Neural progenitor cell (in vitro differentiated cells): ENCODE measurements at regions not wholly inside any gene's neighbourhood (a gene's known extent, or its start where the extent isn't known, plus 50 kb on each side); places are given as distances from the start of the nearest gene placed in this dataset.

Source experiments
- DNase-seq: peaks from one replicate; pipeline ENCODE4 v3.0.0-alpha.2; 2016; ENCODE audit warnings: low spot score
- H2AFZ ChIP-seq: fragments of 200-600 bp; sonication (generic); replicated peaks from 2 replicates; pipeline ENCODE4 v1.6.1; 2016; ENCODE audit warnings: antibody characterized with exemption
- H3F3A ChIP-seq: fragments of 200-600 bp; sonication (generic); 2 replicates; pipeline ENCODE4 v1.6.1; 2016; ENCODE audit warnings: antibody characterized with exemption, low read depth
- H3K27ac ChIP-seq: fragments of 200-600 bp; sonication (generic); 2 replicates; pipeline ENCODE4 v1.5.1; 2016; ENCODE audit warnings: mild to moderate bottlenecking
- H3K27me3 ChIP-seq: fragments of 200-600 bp; sonication (generic); 2 replicates; pipeline ENCODE4 v1.6.1; 2016; ENCODE audit warnings: mild to moderate bottlenecking, moderate library complexity
- H3K36me3 ChIP-seq: fragments of 200-600 bp; sonication (generic); 2 replicates; pipeline ENCODE4 v1.5.1; 2016
- H3K4me1 ChIP-seq: fragments of 200-600 bp; sonication (generic); 2 replicates; pipeline ENCODE4 v1.6.1; 2016; ENCODE audit warnings: mixed run types
- H3K4me2 ChIP-seq: fragments of 200-600 bp; sonication (generic); 2 replicates; pipeline ENCODE4 v1.6.1; 2016
- H3K4me3 ChIP-seq: fragments of 200-600 bp; sonication (generic); 2 replicates; pipeline ENCODE4 v1.5.1; 2016
- H3K79me2 ChIP-seq: fragments of 200-600 bp; sonication (generic); 2 replicates; pipeline ENCODE4 v1.6.1; 2016; ENCODE audit warnings: low read depth
- H3K9ac ChIP-seq: fragments of 200-600 bp; sonication (generic); 2 replicates; pipeline ENCODE4 v1.6.1; 2016
- H3K9me3 ChIP-seq: fragments of 200-600 bp; sonication (generic); 2 replicates; pipeline ENCODE4 v1.5.1; 2016; ENCODE audit warnings: low read depth
- H4K20me1 ChIP-seq: fragments of 200-600 bp; sonication (generic); 2 replicates; pipeline ENCODE4 v1.6.1; 2016; ENCODE audit warnings: low read depth
- H3K27ac Mint-ChIP-seq: 3 replicates; pipeline ENCODE4 v1.8.0; 2021; ENCODE audit warnings: mixed read lengths
- H3K27me3 Mint-ChIP-seq: 2 replicates; pipeline ENCODE4 v1.8.0; 2022; ENCODE audit warnings: low read depth, mild to moderate bottlenecking, inconsistent platforms, moderate library complexity, mixed read lengths; ENCODE audit not compliant: insufficient read depth
- H3K36me3 Mint-ChIP-seq: 3 replicates; pipeline ENCODE4 v1.8.0; 2021; ENCODE audit warnings: mixed read lengths
- H3K4me1 Mint-ChIP-seq: 3 replicates; pipeline ENCODE4 v1.8.0; 2021; ENCODE audit warnings: mixed read lengths
- H3K4me3 Mint-ChIP-seq: 3 replicates; pipeline ENCODE4 v1.8.0; 2021; ENCODE audit warnings: mild to moderate bottlenecking, moderate library complexity, mixed read lengths
- H3K9me3 Mint-ChIP-seq: 3 replicates; pipeline ENCODE4 v1.8.0; 2020; ENCODE audit warnings: mixed read lengths
- EZH2 ChIP-seq: fragments of 200-600 bp; sonication (generic); IDR thresholded peaks from 2 replicates; pipeline ENCODE4 v1.6.1; 2017; ENCODE audit warnings: antibody characterized with exemption, mild to moderate bottlenecking, moderate library complexity
- EZH2phosphoT487 ChIP-seq: fragments of 200-600 bp; sonication (generic); IDR thresholded peaks from 2 replicates; pipeline ENCODE4 v1.6.1; 2017; ENCODE audit warnings: antibody characterized with exemption
- TF ChIP-seq, protein P1 (sequence below): fragments of 200-600 bp; sonication (generic); IDR thresholded peaks from 2 replicates; pipeline ENCODE4 v1.5.1; 2017; ENCODE audit warnings: antibody characterized with exemption, mild to moderate bottlenecking

DNA sequence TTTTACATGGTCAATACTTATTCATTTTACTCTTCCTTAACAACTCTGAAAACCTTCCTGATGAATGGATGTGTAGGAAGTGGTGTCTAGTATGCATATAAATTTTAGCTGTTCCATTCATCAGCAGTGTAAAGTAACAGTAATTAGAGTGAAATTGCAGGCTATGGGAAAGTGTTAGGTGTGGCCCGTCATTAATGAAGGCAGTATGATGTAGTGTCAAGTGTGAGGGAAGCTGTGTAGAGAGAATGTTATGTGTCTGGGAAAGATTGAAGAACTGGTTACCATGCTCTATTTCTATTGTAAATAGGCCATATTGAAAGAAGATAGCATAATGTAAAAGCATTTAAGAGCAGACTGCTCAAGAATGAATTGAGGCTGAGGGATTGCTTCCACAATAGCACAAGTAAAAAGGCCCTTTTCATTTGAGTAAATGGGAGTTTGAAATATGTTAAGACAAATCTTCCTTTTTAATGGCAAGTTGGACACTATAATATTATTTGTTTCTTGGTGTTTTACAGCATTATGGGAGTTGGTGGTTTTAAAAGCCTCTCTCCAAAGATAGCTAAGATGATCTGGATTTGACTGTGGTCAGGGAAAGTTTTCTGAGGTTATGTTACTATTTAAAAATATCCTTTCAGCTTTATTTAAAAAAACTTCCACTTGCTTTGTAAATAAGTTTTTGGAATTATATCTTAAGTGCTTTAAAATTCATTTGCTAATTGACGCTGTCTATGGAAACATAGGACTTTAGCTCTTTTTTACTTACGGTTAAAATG, 401.0 kb upstream of the ZEB2 start:
- no peak overlapping the region for H3K9ac ChIP-seq
- no peak overlapping the region for H3K27ac ChIP-seq
- H3K4me3 Mint-ChIP-seq = no peak overlapping the region
- no peak overlapping the region for H3K27ac Mint-ChIP-seq
- H4K20me1 ChIP-seq = no peaks in the 10 kb centered on the region
- no peak overlapping the region for H2AFZ ChIP-seq
- no peaks in the 10 kb centered on the region for H3K79me2 ChIP-seq
- DNase-seq = no peak
- no peaks in the 10 kb centered on the region for H3K9me3 ChIP-seq
- no peaks in the 10 kb centered on the region for H3K4me1 ChIP-seq
- H3K36me3 Mint-ChIP-seq = no peaks in the 10 kb centered on the region
- H3K9me3 Mint-ChIP-seq = peaks cover 6% of the 10 kb centered on the region
- no peak overlapping the region for H3K4me3 ChIP-seq
- H3K4me2 ChIP-seq = no peak overlapping the region
- no peaks in the 10 kb centered on the region for H3K4me1 Mint-ChIP-seq
- no peaks in the 10 kb centered on the region for H3K27me3 Mint-ChIP-seq
- no peaks in the 10 kb centered on the region for H3K27me3 ChIP-seq
- H3K36me3 ChIP-seq = no peaks in the 10 kb centered on the region
- H3F3A ChIP-seq = no peaks in the 10 kb centered on the region
- TF ChIP-seq, protein P1, sequence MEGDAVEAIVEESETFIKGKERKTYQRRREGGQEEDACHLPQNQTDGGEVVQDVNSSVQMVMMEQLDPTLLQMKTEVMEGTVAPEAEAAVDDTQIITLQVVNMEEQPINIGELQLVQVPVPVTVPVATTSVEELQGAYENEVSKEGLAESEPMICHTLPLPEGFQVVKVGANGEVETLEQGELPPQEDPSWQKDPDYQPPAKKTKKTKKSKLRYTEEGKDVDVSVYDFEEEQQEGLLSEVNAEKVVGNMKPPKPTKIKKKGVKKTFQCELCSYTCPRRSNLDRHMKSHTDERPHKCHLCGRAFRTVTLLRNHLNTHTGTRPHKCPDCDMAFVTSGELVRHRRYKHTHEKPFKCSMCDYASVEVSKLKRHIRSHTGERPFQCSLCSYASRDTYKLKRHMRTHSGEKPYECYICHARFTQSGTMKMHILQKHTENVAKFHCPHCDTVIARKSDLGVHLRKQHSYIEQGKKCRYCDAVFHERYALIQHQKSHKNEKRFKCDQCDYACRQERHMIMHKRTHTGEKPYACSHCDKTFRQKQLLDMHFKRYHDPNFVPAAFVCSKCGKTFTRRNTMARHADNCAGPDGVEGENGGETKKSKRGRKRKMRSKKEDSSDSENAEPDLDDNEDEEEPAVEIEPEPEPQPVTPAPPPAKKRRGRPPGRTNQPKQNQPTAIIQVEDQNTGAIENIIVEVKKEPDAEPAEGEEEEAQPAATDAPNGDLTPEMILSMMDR = no peak
- no peak for TF ChIP-seq EZH2
- no peak for TF ChIP-seq EZH2phosphoT487

DNA sequence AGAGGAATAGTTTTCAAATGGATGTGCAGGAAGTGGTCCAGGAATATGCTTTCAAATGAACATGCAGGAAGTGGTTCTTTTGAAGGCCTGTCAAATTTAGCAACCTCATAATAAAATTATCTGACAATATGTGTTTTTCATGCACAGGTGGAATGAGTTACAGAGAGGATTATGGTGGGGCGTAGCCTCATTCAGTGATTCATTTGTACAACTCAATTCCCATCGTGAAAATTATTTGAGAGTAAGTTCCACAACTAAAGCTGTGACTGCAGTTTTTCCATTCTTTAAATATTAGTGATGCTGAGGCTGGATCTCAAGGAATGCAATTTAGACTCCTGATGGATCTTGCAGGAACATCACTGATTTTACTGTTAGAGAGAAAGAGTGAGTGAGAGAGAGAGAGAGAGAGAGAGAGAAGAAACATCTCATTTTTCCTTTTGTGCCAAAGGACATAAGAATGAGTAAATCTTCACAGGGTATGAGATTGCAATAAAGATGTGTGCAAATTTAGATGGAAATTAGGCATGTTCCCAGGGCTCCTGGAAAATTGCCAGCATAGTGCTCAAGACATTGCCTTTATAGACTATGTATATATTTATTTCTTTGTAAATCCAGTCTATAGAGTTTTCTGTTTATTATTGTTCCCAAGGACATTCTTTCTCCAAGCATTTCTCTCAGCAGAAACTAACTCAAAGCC, 394.9 kb upstream of the ZEB2 start:
- Histone ChIP-seq H3K36me3 (peaks cover 5% of the 10 kb centered on the region), H3K4me2 (no peak overlapping the region), H3F3A (no peaks in the 10 kb centered on the region), H3K9ac (no peak overlapping the region), H3K27me3 (no peaks in the 10 kb centered on the region), H3K9me3 (no peaks in the 10 kb centered on the region), H3K27ac (no peak overlapping the region), H2AFZ (no peak overlapping the region), H3K4me3 (no peak overlapping the region), H3K4me1 (no peaks in the 10 kb centered on the region), H3K79me2 (no peaks in the 10 kb centered on the region), H4K20me1 (no peaks in the 10 kb centered on the region)
- H3K4me3 Mint-ChIP-seq = no peak overlapping the region
- no peaks in the 10 kb centered on the region for H3K36me3 Mint-ChIP-seq
- no peaks in the 10 kb centered on the region for H3K4me1 Mint-ChIP-seq
- no peak for DNase-seq
- H3K27me3 Mint-ChIP-seq = no peaks in the 10 kb centered on the region
- TF ChIP-seq EZH2phosphoT487 (no peak), EZH2 (no peak)
- TF ChIP-seq, protein P1 = no peak
- peaks cover 5% of the 10 kb centered on the region for H3K9me3 Mint-ChIP-seq
- no peak overlapping the region for H3K27ac Mint-ChIP-seq

DNA sequence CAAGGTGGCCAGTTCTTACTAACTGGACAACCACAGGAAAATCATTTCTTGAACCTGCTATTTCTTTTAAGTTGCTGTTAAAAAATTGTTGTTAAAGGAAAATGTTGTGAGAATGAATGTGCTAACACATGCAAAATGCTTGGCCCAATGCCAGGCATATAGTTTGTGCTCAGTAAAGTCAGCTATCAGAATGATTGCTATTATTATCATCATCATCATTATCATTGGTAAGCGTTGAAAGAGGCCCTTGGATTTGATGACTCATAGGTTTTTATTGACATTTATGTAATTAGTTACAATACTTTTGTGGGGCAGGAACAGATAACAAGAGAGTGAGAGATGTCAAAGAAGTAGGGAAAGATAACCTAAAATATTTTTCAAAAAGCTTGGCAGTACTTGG, 394.2 kb upstream of the ZEB2 start:
- H3K27me3 ChIP-seq = no peaks in the 10 kb centered on the region
- no peaks in the 10 kb centered on the region for H3K79me2 ChIP-seq
- no peak overlapping the region for H3K4me3 Mint-ChIP-seq
- no peak overlapping the region for H3K27ac ChIP-seq
- no peak overlapping the region for H2AFZ ChIP-seq
- H3K36me3 Mint-ChIP-seq = no peaks in the 10 kb centered on the region
- no peak for DNase-seq
- H3K4me1 Mint-ChIP-seq = no peaks in the 10 kb centered on the region
- H3K9me3 ChIP-seq = no peaks in the 10 kb centered on the region
- no peak overlapping the region for H3K27ac Mint-ChIP-seq
- no peak overlapping the region for H3K9ac ChIP-seq
- no peaks in the 10 kb centered on the region for H3F3A ChIP-seq
- peaks cover 5% of the 10 kb centered on the region for H3K9me3 Mint-ChIP-seq
- H3K4me1 ChIP-seq = no peaks in the 10 kb centered on the region
- H3K4me2 ChIP-seq = no peak overlapping the region
- H4K20me1 ChIP-seq = no peaks in the 10 kb centered on the region
- H3K36me3 ChIP-seq = peaks cover 5% of the 10 kb centered on the region
- no peaks in the 10 kb centered on the region for H3K27me3 Mint-ChIP-seq
- TF ChIP-seq EZH2phosphoT487 (no peak), EZH2 (no peak)
- TF ChIP-seq, protein P1 = no peak
- H3K4me3 ChIP-seq = no peak overlapping the region
